SU-DHL-6 (cell line): ENCODE measurements at regions not wholly inside any gene's neighbourhood (a gene's known extent, or its start where the extent isn't known, plus 50 kb on each side); places are given as distances from the start of the nearest gene placed in this dataset.

Source experiments
- H2AFZ ChIP-seq: fragments of 200-600 bp; sonication (generic); 2 replicates; pipeline ENCODE4 v1.6.1; 2014; ENCODE audit warnings: low read depth, mild to moderate bottlenecking, moderate library complexity, mixed read lengths, antibody characterized with exemption, low read length; ENCODE audit not compliant: severe bottlenecking
- H3F3A ChIP-seq: fragments of 200-600 bp; shearing (Covaris generic); 2 replicates; pipeline ENCODE4 v1.6.0; 2016; ENCODE audit warnings: antibody characterized with exemption, mild to moderate bottlenecking; ENCODE audit not compliant: insufficient read depth
- H3K27ac ChIP-seq: fragments of 200-600 bp; sonication (generic); 2 replicates; pipeline ENCODE4 v1.5.1; 2016; ENCODE audit warnings: low read depth, mild to moderate bottlenecking, low read length, moderate library complexity, mixed read lengths
- H3K27me3 ChIP-seq: fragments of 200-600 bp; sonication (generic), shearing (Covaris generic); 2 replicates; pipeline ENCODE4 v1.6.0; 2014; ENCODE audit warnings: mild to moderate bottlenecking, low read length
- H3K36me3 ChIP-seq: fragments of 200-600 bp; sonication (generic); 2 replicates; pipeline ENCODE4 v1.6.1; 2014; ENCODE audit warnings: mild to moderate bottlenecking, low read length, mixed read lengths
- H3K4me2 ChIP-seq: fragments of 300-600, 200-600 bp; shearing (Covaris generic), sonication (generic); 2 replicates; pipeline ENCODE4 v1.6.0; 2014; ENCODE audit warnings: low read length, low read depth, mild to moderate bottlenecking; ENCODE audit not compliant: poor library complexity, severe bottlenecking
- H3K4me3 ChIP-seq: fragments of 200-600 bp; sonication (generic); 2 replicates; pipeline ENCODE4 v1.5.1; 2014; ENCODE audit warnings: antibody characterized with exemption, low read length, mild to moderate bottlenecking, mixed read lengths; ENCODE audit not compliant: insufficient read depth, poor library complexity, severe bottlenecking
- H3K79me2 ChIP-seq: fragments of 200-600 bp; sonication (generic); 2 replicates; pipeline ENCODE4 v1.6.1; 2014; ENCODE audit warnings: mild to moderate bottlenecking, low read length, moderate library complexity; ENCODE audit not compliant: insufficient read depth
- H3K9ac ChIP-seq: fragments of 200-600 bp; sonication (generic); 2 replicates; pipeline ENCODE4 v1.7.0; 2014; ENCODE audit warnings: mild to moderate bottlenecking, low read length
- H3K9me2 ChIP-seq: fragments of 200-600 bp; sonication (generic); replicated peaks from 2 replicates; pipeline ENCODE4 v1.6.1; 2014; ENCODE audit warnings: low read length; ENCODE audit not compliant: insufficient read depth
- H3K9me3 ChIP-seq: fragments of 200-600 bp; sonication (generic); 2 replicates; pipeline ENCODE4 v1.6.1; 2014; ENCODE audit warnings: low read length, mixed read lengths; ENCODE audit not compliant: insufficient read depth
- H4K20me1 ChIP-seq: fragments of 200-600 bp; sonication (generic); 2 replicates; pipeline ENCODE4 v1.6.1; 2014; ENCODE audit warnings: low read depth, mild to moderate bottlenecking, antibody characterized with exemption, low read length, moderate library complexity, mixed read lengths
- CTCF ChIP-seq: fragments of 200-600 bp; sonication (generic); IDR thresholded peaks from one replicate; pipeline ENCODE4 v1.5.1; 2017; ENCODE audit warnings: antibody characterized with exemption, mild to moderate bottlenecking, low read length, moderate library complexity; ENCODE audit not compliant: insufficient read depth, poor library complexity, severe bottlenecking
- EZH2phosphoT487 ChIP-seq: fragments of 200-600 bp; sonication (generic), shearing (Covaris generic); conservative IDR thresholded peaks from 2 replicates; pipeline ENCODE4 v1.6.1; 2018; ENCODE audit warnings: mild to moderate bottlenecking, antibody characterized with exemption, low read length, moderate library complexity, mixed read lengths

GRCh38 chr16:73365016-73365551 is 317.2 kb upstream of the ZFHX3 start:
- Histone ChIP-seq H3K27me3 (no peaks in the 10 kb centered on the region), H2AFZ (no peak overlapping the region), H3K9me2 (no peaks in the 10 kb centered on the region), H3K4me2 (no peak overlapping the region), H3K79me2 (no peaks in the 10 kb centered on the region), H3K9me3 (no peaks in the 10 kb centered on the region), H3K27ac (no peak overlapping the region), H3K4me3 (no peak overlapping the region), H4K20me1 (no peaks in the 10 kb centered on the region), H3F3A (no peaks in the 10 kb centered on the region), H3K36me3 (no peaks in the 10 kb centered on the region), H3K9ac (no peak overlapping the region)
- TF ChIP-seq CTCF, result no peak
- no peak for TF ChIP-seq EZH2phosphoT487

DNA sequence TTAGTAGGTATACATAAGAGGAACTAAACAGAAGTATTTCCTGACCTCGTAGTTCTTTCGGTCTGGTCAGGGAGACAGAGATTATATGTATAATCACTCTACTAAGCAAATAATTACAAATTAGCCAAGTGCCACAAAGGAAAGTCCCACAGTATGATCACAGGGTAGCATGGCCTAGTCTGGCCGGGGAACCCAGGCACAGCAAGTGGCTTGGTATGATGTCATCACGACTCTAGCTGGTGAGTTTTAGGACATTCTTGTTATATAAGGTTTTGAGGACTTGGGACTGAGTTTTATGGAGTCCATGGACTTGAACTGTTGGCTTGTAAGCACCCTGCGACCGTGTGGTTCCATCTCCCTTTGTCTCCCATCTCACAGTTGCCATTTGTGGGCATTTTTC is 316.5 kb upstream of the ZFHX3 start:
- Histone ChIP-seq H3K27ac (no peak overlapping the region), H2AFZ (no peak overlapping the region), H3K4me2 (no peak overlapping the region), H3K9ac (no peak overlapping the region), H3K9me3 (no peaks in the 10 kb centered on the region), H4K20me1 (no peaks in the 10 kb centered on the region), H3K9me2 (no peaks in the 10 kb centered on the region), H3K79me2 (no peaks in the 10 kb centered on the region), H3K27me3 (no peaks in the 10 kb centered on the region), H3F3A (no peaks in the 10 kb centered on the region), H3K36me3 (no peaks in the 10 kb centered on the region), H3K4me3 (no peak overlapping the region)
- TF ChIP-seq CTCF (no peak), EZH2phosphoT487 (no peak)

DNA sequence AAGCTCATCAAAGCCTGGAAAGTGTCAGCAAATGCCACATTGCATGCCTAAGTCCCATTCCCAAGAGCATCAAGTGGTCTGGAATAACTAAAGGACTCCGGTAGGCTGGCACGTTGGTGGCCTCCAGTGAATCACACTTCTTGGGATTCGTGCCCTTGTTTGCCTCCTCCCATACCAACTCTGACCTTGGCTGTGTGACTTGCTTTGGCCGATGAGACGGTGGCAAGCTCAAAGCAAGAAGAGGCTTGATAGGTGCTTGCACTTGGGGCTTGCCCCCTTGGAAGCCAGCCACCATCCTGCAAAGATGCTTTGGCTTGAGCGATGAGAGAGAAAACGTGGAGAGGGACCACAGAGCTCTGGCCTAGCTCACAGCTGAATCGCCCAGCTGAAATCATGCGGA is 313.1 kb upstream of the ZFHX3 start:
- Histone ChIP-seq H3K4me3 (no peak overlapping the region), H4K20me1 (no peaks in the 10 kb centered on the region), H3K9ac (no peak overlapping the region), H3K27ac (no peak overlapping the region), H3K9me3 (no peaks in the 10 kb centered on the region), H3K36me3 (no peaks in the 10 kb centered on the region), H2AFZ (no peak overlapping the region), H3K79me2 (no peaks in the 10 kb centered on the region), H3K4me2 (no peak overlapping the region), H3F3A (no peaks in the 10 kb centered on the region), H3K27me3 (no peaks in the 10 kb centered on the region), H3K9me2 (no peaks in the 10 kb centered on the region)
- TF ChIP-seq EZH2phosphoT487 (no peak), CTCF (no peak)
